HG02973 (cell line): ENCODE measurements at regions not wholly inside any gene's neighbourhood (a gene's known extent, or its start where the extent isn't known, plus 50 kb on each side); places are given as distances from the start of the nearest gene placed in this dataset.
"Not testable (repeated sequence)": the region's sequence is repeated elsewhere in the genome, so short reads cannot be mapped to it uniquely, and the experiment has no call there.

Source experiments
- ATAC-seq: cut with Tn5 transposase; IDR thresholded peaks from one replicate; pipeline ENCODE4 v1.9.1; 2021; ENCODE audit warnings: moderate library complexity; ENCODE audit not compliant: unreplicated experiment

DNA sequence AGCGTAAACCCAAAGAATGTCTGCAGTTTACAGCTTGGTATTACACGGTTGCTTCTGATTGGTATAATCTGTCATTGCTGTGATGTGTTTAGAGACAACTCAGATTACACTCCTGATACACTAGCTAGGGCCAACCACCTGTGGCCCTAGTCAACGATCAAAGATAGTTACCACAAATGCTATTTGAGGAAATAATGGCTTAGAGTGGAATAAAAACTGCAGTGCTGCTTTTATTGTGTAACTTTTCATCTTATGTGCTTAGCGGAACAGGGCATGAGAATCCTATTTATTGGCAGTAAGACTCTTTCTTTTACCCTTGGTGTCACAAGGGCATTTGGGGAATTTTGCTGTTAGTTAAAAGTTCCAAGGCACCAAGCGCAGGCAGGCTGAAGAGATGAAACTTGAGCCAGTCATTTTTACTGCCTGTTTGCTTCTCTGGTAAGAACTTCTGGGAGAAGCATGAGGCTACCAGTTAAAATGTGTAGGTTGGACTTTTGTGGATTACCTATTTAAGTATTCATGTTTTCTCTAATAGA lies 363.3 kb downstream of the KCNRG start:
- no peak for ATAC-seq

DNA sequence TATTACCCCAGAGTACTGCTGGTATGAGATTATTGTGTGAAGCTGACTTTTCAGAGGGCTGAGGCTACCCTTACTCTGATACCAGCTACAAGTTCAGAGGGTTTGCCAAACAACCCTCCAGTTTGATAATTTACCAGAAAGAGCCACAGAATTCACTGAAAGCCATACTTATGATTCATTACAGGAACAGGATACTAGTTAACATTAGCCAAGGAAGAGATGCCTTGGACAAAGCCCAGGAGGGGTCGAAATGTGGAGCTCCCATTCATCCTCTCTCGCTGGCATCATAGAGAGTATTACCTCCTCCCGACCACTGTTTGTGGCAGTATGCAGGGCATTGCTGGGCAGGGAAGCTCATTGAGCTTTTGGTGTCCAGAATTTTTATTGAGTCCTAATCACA lies 364.3 kb downstream of the KCNRG start:
- ATAC-seq, result no peak

GRCh38 chr13:50380905-50381304 lies 365.7 kb downstream of the KCNRG start:
- ATAC-seq, result no peak

DNA sequence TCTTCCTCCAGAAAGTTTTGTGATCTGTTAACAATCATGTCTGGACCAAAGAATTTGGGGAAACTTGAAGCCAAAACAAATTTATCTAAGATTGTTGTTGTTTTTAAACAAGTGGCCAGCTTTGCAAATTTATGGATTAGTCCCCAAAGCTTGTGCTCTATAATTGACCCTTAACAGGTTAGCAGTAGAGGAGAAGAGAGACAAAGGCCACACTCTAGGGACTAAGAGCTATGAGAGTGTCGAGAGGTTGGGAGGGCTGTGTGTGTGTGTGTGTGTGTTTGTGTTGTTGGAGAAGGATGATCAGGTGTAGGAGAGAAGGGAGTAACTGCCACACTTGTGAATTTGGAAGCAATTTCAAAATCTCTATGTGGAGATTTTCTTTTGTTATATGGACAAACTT lies 367.3 kb downstream of the KCNRG start:
- no peak for ATAC-seq

DNA sequence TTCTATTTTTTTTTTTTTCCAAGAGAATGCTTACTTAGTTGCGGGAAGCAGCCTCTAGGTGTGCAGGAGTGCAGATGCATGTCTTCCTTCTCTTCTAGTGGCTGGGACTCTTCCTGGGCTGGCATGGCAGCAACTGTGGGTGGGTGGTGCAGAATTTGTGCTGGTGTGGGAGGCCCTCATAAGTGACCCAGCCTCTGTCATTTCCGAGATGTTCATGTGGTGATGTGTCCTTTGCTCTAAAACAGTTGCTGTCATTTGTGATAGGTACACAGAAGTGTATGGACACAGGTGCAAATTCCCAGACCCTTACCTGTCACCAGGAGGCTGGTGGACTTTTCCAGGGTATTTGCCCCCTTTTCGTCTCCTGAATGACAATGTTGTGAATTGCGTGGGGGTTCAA lies 367.7 kb downstream of the KCNRG start:
- no peak for ATAC-seq

DNA sequence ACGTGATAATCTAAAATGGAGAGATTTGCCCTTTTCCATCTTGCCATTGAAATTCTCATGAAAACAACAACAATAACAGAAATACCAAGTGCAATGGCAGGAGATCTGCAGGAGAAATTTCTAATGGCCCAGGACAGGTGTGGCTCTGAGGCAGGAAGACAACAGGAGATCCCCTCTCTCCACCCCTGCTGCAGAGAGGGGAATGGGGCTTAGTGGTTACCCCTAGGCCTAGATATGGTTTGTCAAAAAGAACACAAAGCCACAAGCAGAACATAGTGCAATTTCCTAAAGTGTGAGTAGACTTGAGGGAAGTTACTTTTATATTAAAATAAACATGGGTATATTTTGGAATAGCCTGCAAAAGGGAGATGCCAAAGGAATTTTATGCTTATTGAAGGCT lies 369.5 kb downstream of the KCNRG start:
- ATAC-seq, result no peak

- ATAC-seq, result no peak
Measured at GRCh38 chr13:50386541-50387050, 371.4 kb downstream of the KCNRG start.

DNA sequence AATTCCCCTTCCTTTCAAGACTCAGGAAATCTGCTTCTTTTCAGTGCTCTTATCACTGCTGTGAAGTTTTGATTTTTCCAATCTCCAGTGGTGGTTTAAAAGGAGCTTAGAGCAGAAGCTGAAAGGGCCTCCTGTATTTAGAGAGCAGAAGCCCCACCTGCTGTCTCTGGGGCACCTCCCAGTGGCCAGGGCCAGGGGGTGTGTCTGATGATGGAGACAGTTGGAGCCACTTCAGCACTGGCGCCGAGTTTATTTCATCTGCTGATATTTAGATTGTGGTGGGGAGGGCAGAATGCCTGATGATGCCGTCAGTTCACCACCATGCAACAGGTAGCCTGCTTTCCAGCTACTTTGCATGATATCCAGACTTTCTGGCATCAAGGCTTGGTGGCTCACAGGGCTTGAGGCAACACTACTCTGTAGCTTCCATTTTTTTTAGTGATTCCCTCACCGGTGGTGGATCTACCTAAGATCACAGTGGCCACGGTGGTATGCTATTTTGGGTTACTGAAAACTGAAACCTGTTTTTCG lies 371.9 kb downstream of the KCNRG start:
- ATAC-seq, result no peak

- no peak for ATAC-seq
Measured at GRCh38 chr13:50388481-50388880, 373.2 kb downstream of the KCNRG start.

GRCh38 chr13:50389726-50390125 lies 374.5 kb downstream of the KCNRG start:
- ATAC-seq, result no peak

GRCh38 chr13:50390503-50391248 lies 375.4 kb downstream of the KCNRG start:
- no peak for ATAC-seq

DNA sequence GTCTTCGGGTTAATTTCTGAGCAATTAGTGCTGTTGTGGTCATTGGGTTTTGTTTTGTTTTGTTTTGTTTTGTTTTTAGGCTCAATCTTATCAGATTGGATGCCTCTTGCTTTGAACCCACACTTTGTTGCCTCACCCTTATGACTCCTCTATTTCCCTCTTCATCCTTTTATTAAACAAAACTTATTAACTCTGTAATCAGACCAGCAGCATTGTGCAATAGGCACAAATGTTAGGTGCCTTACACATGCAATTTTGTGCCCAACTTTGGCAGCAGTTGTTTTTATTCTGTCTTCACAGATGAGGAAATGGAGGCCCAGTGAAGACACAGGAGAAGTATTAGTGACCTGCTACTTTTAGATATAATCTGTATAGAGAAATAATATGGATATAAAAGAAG lies 377.7 kb downstream of the KCNRG start:
- no peak for ATAC-seq

GRCh38 chr13:50393628-50394027 lies 378.4 kb downstream of the KCNRG start:
- ATAC-seq, result no peak

DNA sequence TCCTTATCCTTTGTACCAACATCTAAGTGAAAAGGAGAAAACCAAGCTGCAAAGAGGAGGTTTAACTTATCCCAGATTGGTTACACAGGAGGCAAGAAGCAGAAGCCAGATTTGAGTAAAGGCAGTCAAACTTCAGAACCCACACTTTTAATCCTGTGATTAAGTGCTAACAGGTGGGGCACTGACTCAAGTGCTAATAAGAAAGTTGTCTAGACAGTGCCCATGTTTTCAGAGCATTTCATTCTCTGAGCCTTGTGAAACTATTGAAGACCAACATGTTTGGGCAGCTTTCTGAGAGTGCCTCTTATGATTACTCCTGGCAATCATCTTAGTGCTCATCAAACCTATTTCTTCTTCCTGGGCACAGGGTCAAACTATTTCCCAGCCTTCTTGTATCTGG lies 380.8 kb downstream of the KCNRG start:
- no peak for ATAC-seq

- ATAC-seq, result not testable (repeated sequence)
Measured at GRCh38 chr13:50396618-50397017, 381.4 kb downstream of the KCNRG start.

DNA sequence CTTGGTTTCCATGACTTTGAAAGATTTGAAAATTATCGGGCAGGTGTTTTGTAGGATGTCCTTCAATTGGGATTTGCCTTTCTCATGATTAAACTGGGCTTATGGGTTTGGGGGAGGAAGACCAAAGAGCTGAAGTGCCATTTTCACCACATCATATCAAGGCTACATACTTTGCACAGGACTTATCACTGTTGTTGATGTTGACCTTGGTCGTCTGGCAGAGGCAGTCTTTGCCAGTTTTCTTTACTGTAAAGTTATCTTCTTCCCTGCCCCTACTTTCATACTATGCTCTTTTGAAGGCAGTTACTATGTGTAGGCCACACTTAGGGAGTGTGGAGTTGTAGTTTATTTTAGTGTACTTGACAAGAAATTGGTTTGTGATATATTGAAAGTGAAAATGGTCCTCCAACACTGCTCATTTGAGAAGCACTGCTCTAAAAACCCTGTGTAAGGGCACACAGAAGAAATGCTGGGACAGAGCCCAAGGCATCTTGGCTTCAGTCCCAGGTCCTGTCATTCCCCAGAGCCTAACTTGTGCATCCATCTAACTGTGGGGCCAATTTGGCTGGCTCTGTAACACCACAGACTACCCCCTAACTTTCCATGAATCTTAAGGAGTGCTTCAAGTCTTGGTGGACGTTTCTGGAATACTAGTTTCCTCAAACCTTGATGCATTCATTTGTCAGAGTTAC lies 384.9 kb downstream of the KCNRG start:
- ATAC-seq, result no peak

DNA sequence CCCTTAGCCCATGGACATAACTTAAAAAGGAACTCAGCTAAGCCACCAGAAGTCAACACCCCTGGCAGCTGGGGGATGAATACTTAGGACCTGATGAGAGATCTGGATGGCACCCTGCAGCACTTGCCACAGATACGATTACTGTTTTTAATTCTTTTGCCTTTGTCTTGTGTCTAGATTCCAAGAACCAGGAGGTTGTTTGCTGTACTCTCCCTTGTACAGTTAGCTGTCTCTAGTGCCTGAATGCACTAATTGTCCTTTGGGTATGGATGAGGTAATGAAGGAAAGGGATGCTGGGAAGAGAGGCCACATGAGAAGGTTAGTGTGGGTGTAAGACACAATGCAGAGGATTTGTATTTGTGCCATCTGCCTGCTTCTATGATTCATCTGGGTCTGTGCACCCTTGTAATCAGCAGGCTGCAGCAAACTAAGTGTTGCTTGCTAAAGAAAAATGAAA lies 385.8 kb downstream of the KCNRG start:
- ATAC-seq, result no peak

DNA sequence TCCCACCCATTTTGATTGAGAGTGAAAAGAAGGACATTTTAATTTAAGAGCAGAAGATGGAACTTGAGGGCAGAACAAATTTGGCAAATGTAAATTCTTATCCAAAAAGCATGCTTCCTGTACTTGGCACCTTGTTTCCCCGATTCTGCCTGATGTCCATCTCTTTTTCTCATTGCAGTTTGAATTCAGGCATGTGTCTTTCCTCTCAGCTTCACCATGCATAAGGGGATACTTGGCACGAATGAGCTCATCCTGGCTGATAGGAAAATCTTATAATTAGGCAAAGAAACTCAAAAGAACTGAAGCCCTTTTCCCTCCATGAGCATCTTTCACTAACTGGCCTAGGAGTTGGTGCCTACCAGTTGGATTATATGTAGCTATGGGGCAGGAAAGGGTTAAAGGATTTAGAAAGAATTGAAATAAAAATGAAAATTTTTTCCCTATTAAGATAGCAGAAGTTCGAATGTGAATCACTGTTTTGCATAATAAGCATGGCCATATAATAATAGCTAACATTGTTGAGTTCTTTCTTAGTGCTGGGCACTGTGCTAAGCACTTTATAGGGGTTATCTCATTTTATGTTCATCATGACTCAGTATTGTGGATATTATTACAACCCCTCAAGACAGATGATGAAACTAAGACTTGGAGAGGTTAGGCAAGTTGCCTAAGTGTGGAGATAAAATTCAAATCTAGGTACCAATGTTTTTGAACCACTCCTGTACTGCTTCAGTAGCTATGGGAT lies 386.6 kb downstream of the KCNRG start:
- ATAC-seq, result no peak

DNA sequence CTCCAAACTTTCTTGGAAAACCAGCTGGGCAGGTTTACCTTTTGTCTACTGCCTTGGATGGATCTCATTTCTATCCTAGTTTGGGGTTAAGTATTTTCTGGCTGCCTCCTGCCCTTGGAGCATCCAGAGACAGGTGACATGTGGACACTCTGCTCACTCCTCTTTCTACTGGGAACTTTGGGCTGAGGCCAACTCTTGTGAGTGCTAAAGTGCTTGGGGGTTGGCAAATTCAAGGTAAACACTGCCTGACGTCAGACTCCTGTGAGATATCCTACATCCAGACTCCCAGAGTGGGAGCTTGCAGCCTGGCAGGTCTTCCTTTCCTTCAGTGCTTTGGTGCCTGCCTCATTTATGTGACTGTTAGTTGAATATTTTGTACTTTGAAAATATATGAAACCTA lies 388.1 kb downstream of the KCNRG start:
- ATAC-seq, result no peak

GRCh38 chr13:50404116-50404515 lies 388.9 kb downstream of the KCNRG start:
- ATAC-seq, result no peak

- ATAC-seq, result no peak
Measured at GRCh38 chr13:50404769-50405168, 389.5 kb downstream of the KCNRG start.
